ENCODE measurements at regions not wholly inside any gene's neighbourhood (a gene's known extent, or its start where the extent isn't known, plus 50 kb on each side); places are given as distances from the start of the nearest gene placed in this dataset.
"Not testable (repeated sequence)": the region's sequence is repeated elsewhere in the genome, so short reads cannot be mapped to it uniquely, and the experiment has no call there.

DNA sequence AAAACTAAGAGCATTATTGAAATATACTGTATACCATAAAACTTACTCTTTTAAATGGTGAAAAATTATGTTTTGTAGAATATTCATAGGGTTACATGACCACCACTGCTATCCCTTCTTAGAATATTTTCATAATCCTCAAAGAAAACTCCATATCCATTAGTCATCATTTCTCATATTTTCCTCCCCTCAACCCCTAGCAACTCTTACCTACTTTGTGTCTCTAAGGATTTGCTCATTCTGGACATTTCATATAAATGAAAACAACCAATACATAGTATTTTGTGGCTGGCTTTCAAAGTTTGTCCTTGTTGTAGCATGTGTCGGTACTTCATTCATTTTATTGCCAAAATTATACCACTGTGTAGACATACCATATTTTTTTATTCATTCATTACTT is 863.8 kb downstream of the KCNA4 start:
- no peak for DNase-seq

DNA sequence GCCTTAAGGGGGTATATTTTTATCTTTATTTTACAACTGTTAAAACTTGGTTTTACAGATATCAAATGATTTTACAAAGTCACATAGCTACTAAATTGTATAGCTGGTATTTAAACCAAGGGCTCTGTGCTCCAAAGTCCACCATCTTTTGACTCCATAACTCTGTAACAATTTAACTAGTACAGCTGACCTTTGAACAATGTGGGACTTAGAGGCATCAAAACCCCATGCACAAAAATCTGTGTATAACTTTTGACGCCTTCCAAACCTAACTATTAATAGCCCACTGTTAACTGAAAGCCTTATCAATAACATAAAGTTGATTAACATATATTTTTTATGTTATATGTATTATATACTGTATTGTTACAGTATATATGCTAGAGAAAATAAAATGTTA is 874.3 kb downstream of the KCNA4 start:
- DNase-seq: not testable (repeated sequence)

DNA sequence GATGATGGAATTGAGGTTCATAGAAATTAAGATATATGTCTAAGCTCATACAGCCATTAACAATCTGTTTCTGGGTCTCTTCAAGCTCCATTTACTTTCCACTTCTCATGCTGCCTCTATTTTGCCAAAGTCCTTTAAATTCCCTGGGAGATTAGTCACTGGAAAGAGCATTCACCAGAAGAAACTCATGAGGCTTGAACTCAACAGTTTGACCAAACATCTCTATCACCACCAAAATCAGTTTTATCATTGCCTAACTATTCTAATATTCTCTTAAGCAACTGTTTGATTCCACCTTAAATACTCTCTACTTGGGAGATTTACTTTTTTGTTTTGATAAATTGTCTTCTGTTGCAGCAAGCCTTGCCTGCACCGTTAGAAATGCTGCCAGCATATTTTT is 881.3 kb downstream of the KCNA4 start:
- no peak for DNase-seq

DNA sequence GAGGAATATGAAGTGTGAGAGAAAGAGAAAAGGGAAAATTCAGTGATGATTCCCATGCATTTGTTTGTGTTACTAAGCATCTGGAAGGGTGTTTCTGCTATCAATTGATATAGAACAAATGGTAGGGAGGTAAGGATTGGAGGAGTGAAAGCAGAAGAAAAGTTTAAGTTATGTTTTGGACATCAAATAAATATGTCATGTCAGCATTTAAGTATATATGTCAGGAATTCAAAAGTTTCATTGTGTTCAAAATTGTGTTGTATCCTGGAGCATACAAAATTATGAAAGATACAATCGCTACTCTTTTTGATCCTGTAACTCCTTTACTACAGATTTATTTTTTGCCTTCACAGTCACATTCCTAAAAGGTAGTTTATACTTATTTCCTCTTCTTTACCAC is 885.8 kb downstream of the KCNA4 start:
- DNase-seq: no peak

- DNase-seq: no peak
Observed at GRCh38 chr11:29129844-29130243, 887.0 kb downstream of the KCNA4 start.

DNA sequence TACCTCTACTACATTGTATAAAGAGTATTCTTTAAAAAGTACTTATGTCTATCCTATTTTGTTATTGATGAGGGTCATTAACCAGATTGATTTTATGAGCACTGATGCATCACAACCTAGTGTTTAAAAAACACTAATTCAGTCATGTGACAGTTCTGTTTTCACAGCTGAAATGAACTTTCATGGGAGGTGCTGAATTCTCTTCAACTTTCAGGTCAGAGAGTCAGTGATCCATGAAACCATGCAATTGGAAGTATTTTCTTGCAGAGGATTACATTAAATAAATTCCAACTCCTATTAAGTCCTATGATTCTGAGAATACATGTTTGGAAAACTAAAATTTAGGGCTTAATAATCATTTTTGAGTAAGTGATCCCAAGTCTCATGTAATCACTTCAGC is 889.4 kb downstream of the KCNA4 start:
- DNase-seq: no peak

- no peak for DNase-seq
Observed at GRCh38 chr11:29125606-29126005, 891.2 kb downstream of the KCNA4 start.

DNA sequence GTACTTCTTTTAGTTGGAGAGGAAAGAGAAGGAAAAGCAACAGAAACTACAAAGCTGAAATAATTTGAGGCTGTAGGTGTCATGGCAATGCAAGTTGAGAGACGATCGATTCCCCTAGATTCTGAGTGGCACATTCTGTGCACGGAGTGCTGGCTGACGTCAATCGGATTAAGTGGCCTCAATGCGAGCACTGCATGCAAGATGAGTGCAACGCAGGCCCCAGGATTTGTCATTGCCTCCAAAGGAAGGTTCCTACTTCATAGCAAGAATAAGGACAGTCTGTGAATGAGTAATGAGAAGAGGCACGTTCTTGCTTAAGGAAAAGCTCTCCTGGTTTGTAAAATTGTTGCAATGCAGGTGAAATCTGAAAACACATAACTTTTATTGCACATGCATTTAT is 892.4 kb downstream of the KCNA4 start:
- DNase-seq: no peak

DNA sequence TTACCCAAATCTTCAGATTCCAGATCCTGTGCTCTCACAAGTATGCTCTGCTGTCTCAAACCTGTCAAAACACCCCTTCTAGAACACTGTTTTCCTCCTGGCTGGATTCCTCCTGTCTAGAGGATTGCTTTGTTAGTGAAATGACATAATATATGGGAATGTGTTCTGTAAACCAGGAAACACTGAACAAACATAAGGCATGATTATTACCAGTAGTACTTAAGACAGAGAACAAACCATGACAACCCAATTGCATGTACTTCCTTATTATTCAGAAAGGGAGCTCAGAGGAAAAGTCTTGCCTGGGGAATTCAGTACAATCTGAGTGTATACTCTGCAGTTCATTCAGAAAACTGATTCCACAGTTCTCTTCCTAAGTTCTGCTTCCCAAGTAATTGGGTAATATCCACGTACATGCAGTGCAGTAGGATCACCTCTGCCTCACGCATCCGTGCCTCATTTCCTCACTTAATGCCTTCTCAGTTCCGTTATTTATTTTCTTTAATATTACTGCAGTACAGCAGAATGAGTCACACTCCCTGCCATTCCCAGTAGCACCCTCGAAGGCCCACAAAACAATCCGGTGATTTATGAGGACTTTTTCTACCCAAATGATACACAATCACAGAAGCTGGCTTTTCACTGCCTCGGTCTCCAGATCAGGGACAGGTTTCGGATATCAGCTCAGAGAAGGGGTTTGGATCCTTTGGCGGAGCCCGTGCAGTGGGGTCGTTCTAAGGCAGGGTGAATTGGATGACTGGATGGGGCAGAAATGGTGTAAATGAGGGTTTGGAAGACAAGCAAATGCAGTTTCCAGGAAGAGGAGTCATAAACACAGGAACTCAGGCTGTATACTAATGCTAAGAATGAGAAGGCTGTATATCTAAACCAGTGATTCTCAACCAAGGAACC is 896.9 kb downstream of the KCNA4 start:
- no peak for DNase-seq

- DNase-seq: no peak
Observed at GRCh38 chr11:29119116-29119515, 897.7 kb downstream of the KCNA4 start.

- DNase-seq: no peak
Observed at GRCh38 chr11:29100967-29101366, 915.9 kb downstream of the KCNA4 start.

DNA sequence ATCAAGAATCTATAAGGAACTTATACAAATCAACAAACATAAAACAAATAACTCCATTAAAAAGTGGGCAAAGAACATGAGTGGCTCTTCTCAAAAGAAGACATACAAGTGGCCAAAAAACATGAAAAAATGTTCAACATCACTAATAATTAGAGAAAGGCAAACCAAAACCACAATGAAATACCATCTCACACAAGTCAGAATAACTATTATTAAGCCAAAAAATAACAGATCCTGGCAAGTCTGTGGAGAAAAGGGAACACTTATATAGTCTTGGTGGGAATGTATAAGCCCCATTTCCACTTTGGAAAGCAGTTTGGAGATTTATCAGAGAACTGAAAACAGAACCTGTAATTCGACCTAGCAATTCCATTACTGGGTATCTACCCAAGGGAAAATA is 921.0 kb downstream of the KCNA4 start:
- no peak for DNase-seq

- no peak for DNase-seq
Observed at GRCh38 chr11:29093416-29094120, 923.3 kb downstream of the KCNA4 start.

- no peak for DNase-seq
Observed at GRCh38 chr11:29087200-29087812, 929.5 kb downstream of the KCNA4 start.

DNA sequence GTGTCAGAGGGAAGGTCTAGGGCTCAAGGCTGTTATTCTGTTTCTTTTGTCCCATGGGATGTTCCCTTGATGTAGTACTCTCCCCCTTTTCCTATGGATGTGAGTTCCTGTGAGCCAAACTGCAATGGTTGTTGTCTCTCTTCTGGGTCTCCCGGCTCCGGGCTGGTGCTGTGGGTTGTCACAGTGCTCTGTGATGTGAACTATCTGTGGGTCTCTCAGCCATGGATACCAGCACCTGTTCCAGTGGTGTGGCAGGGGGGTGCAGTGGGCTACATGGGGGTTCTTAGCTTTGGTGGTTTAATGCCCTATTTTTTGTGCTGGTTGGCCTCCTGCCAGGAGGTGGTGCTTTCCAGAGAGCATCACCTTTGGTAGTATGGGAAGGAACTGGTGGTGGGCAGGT is 941.1 kb downstream of the KCNA4 start:
- no peak for DNase-seq

DNA sequence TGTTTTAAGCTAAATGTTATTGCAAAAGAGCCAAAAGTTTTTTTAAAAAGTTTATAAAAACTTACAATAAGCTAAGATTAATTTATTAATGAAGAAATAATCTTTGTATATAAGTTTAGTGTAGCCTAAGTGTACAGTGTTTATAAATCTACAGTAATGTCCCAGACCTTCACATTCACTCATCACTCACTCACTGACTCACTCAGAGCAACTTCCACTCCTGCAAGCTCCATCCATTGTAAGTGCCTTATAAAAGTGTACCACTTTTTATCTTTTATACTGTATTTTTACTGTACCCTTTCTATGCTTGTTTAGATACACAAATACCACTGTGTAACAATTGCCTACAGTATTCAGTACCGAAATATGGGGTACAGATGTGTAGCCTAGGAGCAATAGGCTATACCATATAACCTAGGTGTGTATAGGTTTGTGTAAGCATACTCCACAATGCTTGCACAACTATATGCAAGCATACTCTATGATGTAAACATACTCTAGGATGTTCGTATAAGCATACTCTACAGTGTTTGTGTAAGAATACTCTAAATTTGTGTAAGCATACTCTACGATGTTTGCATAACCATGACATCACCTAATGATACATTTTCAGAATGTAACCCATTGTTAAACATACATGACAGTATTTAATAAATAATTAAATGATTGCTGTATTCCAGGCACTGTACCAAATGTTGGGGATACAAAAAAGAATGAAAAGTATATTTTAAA is 953.0 kb downstream of the KCNA4 start:
- no peak for DNase-seq

- no peak for DNase-seq
Observed at GRCh38 chr11:29061452-29061851, 953.3 kb downstream of the METTL15 start.

DNA sequence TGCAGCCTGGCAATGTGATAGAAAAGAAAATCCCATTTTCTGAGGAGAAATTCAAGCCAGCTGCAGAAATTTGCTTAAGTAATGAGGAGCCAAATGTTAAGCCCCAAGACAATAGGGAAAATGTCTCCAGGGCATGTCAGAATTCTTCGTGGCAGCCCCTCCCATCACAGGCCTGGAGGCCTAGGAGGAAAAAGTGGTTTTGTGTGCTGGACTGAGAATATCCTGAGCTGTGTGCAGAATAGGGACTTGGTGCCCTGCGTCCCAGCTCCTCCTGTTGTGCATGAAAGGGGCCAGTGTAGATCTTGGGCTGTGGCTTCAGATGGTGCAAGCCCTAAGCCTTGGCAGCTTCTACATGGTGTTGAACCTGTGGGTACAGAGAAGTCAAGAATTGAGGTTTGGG is 948.3 kb downstream of the METTL15 start:
- not testable (repeated sequence) for DNase-seq

DNA sequence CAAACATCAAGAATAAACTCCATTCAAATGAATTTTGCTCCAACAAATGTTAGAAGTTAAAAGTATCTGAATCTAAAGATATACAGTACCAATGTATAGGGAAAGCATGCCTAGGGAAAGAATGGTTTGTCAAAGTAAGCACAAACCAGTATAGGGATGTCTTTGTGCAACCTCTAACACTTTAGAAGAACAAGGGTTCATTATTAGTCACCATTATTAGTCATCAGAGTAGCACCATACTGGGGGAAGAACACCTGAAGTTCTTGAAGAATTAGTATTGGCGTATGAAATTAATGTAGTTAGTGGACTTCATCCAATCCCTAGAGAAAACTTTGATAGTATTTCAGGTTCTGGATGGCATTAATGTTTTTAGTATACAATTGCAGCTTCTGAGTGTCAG is 943.7 kb downstream of the METTL15 start:
- no peak for DNase-seq

DNA sequence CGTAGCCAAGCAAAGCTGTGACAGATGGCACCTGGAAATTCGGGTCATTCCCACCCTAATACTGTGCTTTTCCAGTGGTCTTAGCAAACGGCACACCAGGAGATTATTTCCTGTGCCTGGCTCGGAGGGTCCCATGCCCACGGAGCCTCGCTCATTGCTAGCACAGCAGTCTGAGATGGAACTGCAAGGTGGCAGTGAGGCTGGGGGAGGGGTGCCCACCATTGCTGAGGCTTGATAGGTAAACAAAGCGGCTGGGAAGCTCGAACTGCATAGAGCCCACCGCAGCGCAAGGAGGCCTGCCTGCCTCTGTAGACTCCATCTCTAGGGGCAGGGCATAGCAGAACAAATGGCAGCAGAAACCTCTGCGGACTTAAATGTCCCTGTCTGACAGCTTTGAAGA is 942.8 kb downstream of the METTL15 start:
- not testable (repeated sequence) for DNase-seq

- DNase-seq: no peak
Observed at GRCh38 chr11:29040489-29040888, 932.3 kb downstream of the METTL15 start.

GRCh38 chr11:29032384-29033149 is 924.4 kb downstream of the METTL15 start:
- DNase-seq: no peak

All from hindlimb muscle (tissue), 1 donor.